Stimulated activated naive CD8-positive, alpha-beta T cell treated with anti-CD3 and anti-CD28 coated beads, Interleukin-15, amount 100 ng/mL, for 72 hours (primary cell): ENCODE measurements at regions not wholly inside any gene's neighbourhood (a gene's known extent, or its start where the extent isn't known, plus 50 kb on each side); places are given as distances from the start of the nearest gene placed in this dataset.
A peak's percentile ranks its signal among the peaks of the same experiment; 100 is the strongest.
"Not testable (repeated sequence)": the region's sequence is repeated elsewhere in the genome, so short reads cannot be mapped to it uniquely, and the experiment has no call there.

Experiments used
- ATAC-seq: fragments of 150-1000 bp; cut with Tn5 transposase; 2 replicates; pipeline ENCODE4 v1.10.0; 2021; ENCODE audit warnings: mild to moderate bottlenecking, moderate library complexity
- DNase-seq, 2 donors: peaks; one replicate each; pipeline ENCODE4 v3.0.0; 2021 to 2022
- H3K27ac Mint-ChIP-seq, 2 donors: one replicate each; pipeline ENCODE4 v1.8.0; 2022; ENCODE audit warnings: mild to moderate bottlenecking in 2 of 2, mixed read lengths in 2 of 2, moderate library complexity in 2 of 2
- H3K27me3 Mint-ChIP-seq: one replicate; pipeline ENCODE4 v1.8.0; 2022; ENCODE audit warnings: mixed read lengths
- H3K4me1 Mint-ChIP-seq: one replicate; pipeline ENCODE4 v1.8.0; 2022; ENCODE audit warnings: mild to moderate bottlenecking, mixed read lengths
- H3K4me3 Mint-ChIP-seq, 2 donors: one replicate each; pipeline ENCODE4 v1.8.0; 2022; ENCODE audit warnings: mild to moderate bottlenecking in 2 of 2, mixed read lengths in 2 of 2, moderate library complexity in 1 of 2
- H3K9me3 Mint-ChIP-seq, 2 donors: one replicate each; pipeline ENCODE4 v1.8.0; 2022; ENCODE audit warnings: mixed read lengths in 2 of 2

GRCh38 chr13:76307142-76307541 is 579.1 kb downstream of the KCTD12 start:
- Mint-ChIP-seq H3K27ac (no peak overlapping the region), H3K4me1 (no peaks in the 10 kb centered on the region), H3K4me3 (no peak overlapping the region), H3K27me3 (no peaks in the 10 kb centered on the region), H3K9me3 (no peaks in the 10 kb centered on the region)
- ATAC-seq: no peak
- no peak for DNase-seq

- Mint-ChIP-seq H3K4me1 (no peaks in the 10 kb centered on the region), H3K9me3 (no peaks in the 10 kb centered on the region), H3K27ac (no peak overlapping the region), H3K4me3 (no peak overlapping the region), H3K27me3 (no peaks in the 10 kb centered on the region)
- no peak for DNase-seq
- ATAC-seq: peak; percentile 26
Measured at GRCh38 chr13:76300688-76301087, 585.5 kb downstream of the KCTD12 start.

- no peaks in the 10 kb centered on the region for H3K4me1 Mint-ChIP-seq
- H3K27ac Mint-ChIP-seq: no peak overlapping the region
- DNase-seq (no peak), ATAC-seq (no peak)
- H3K27me3 Mint-ChIP-seq: no peaks in the 10 kb centered on the region
- H3K9me3 Mint-ChIP-seq: no peaks in the 10 kb centered on the region
- H3K4me3 Mint-ChIP-seq: no peak overlapping the region
Measured at GRCh38 chr13:76297331-76297730, 588.9 kb downstream of the KCTD12 start.

- ATAC-seq (no peak), DNase-seq (no peak)
- Mint-ChIP-seq H3K4me3 (no peak overlapping the region), H3K27ac (peak overlapping the region in 1 of 2 donors; percentile 19), H3K4me1 (no peaks in the 10 kb centered on the region), H3K9me3 (no peaks in the 10 kb centered on the region), H3K27me3 (no peaks in the 10 kb centered on the region)
Measured at GRCh38 chr13:76296751-76297150, 589.5 kb downstream of the KCTD12 start.

GRCh38 chr13:76295020-76295419 is 591.2 kb downstream of the KCTD12 start:
- H3K4me3 Mint-ChIP-seq, H3K27ac Mint-ChIP-seq, H3K9me3 Mint-ChIP-seq, DNase-seq, H3K4me1 Mint-ChIP-seq, ATAC-seq, H3K27me3 Mint-ChIP-seq: not testable (repeated sequence)

GRCh38 chr13:76293751-76294150 is 592.5 kb downstream of the KCTD12 start:
- no peak for DNase-seq
- no peaks in the 10 kb centered on the region for H3K9me3 Mint-ChIP-seq
- H3K4me3 Mint-ChIP-seq: no peak overlapping the region
- ATAC-seq: no peak
- H3K27ac Mint-ChIP-seq: no peak overlapping the region
- no peaks in the 10 kb centered on the region for H3K4me1 Mint-ChIP-seq
- H3K27me3 Mint-ChIP-seq: no peaks in the 10 kb centered on the region

- Mint-ChIP-seq H3K4me1 (no peaks in the 10 kb centered on the region), H3K4me3 (no peak overlapping the region), H3K27me3 (no peaks in the 10 kb centered on the region), H3K9me3 (no peaks in the 10 kb centered on the region), H3K27ac (no peak overlapping the region)
- DNase-seq (no peak), ATAC-seq (no peak)
Measured at GRCh38 chr13:76293346-76293745, 592.9 kb downstream of the KCTD12 start.

- Mint-ChIP-seq H3K4me1 (no peaks in the 10 kb centered on the region), H3K27me3 (no peaks in the 10 kb centered on the region), H3K27ac (no peak overlapping the region), H3K9me3 (no peaks in the 10 kb centered on the region), H3K4me3 (no peak overlapping the region)
- ATAC-seq (no peak), DNase-seq (no peak)
Measured at GRCh38 chr13:76292726-76293125, 593.5 kb downstream of the KCTD12 start.

- no peaks in the 10 kb centered on the region for H3K4me1 Mint-ChIP-seq
- no peaks in the 10 kb centered on the region for H3K27me3 Mint-ChIP-seq
- no peak for DNase-seq
- H3K4me3 Mint-ChIP-seq: no peak overlapping the region
- H3K9me3 Mint-ChIP-seq: no peaks in the 10 kb centered on the region
- ATAC-seq: no peak
- H3K27ac Mint-ChIP-seq: no peak overlapping the region
Measured at GRCh38 chr13:76292031-76292430, 594.2 kb downstream of the KCTD12 start.

GRCh38 chr13:76289558-76289957 is 596.6 kb downstream of the KCTD12 start:
- no peaks in the 10 kb centered on the region for H3K4me1 Mint-ChIP-seq
- H3K4me3 Mint-ChIP-seq: no peak overlapping the region
- DNase-seq: no peak
- no peaks in the 10 kb centered on the region for H3K9me3 Mint-ChIP-seq
- H3K27ac Mint-ChIP-seq: no peak overlapping the region
- no peaks in the 10 kb centered on the region for H3K27me3 Mint-ChIP-seq
- no peak for ATAC-seq

GRCh38 chr13:76286178-76286577 is 600.0 kb downstream of the KCTD12 start:
- H3K4me3 Mint-ChIP-seq: no peak overlapping the region

GRCh38 chr13:76285463-76285862 is 600.7 kb downstream of the KCTD12 start:
- no peak for ATAC-seq
- Mint-ChIP-seq H3K27ac (no peak overlapping the region), H3K4me3 (no peak overlapping the region), H3K27me3 (no peaks in the 10 kb centered on the region), H3K9me3 (no peaks in the 10 kb centered on the region), H3K4me1 (no peaks in the 10 kb centered on the region)
- DNase-seq: no peak

More at GRCh38 chr13:76286178-76286577, 600.0 kb downstream of the KCTD12 start:
- no peaks in the 10 kb centered on the region for H3K4me1 Mint-ChIP-seq
- H3K27ac Mint-ChIP-seq: no peak overlapping the region
- no peak for DNase-seq
- no peaks in the 10 kb centered on the region for H3K9me3 Mint-ChIP-seq
- H3K27me3 Mint-ChIP-seq: no peaks in the 10 kb centered on the region
- ATAC-seq: no peak

- H3K27me3 Mint-ChIP-seq, H3K27ac Mint-ChIP-seq, H3K4me1 Mint-ChIP-seq, ATAC-seq, H3K4me3 Mint-ChIP-seq, H3K9me3 Mint-ChIP-seq, DNase-seq: not testable (repeated sequence)
Measured at GRCh38 chr13:76279766-76280165, 606.4 kb downstream of the KCTD12 start.

GRCh38 chr13:76271728-76272232 is 614.4 kb downstream of the KCTD12 start:
- no peak for ATAC-seq
- H3K4me3 Mint-ChIP-seq: no peak overlapping the region

GRCh38 chr13:76268307-76268706 is 617.9 kb downstream of the KCTD12 start:
- not testable (repeated sequence) for H3K27ac Mint-ChIP-seq, ATAC-seq, DNase-seq, H3K4me1 Mint-ChIP-seq, H3K4me3 Mint-ChIP-seq, H3K27me3 Mint-ChIP-seq
- H3K9me3 Mint-ChIP-seq: peaks cover 0 to 20% of the 10 kb centered on the region in 2 donors

More at GRCh38 chr13:76271728-76272232, 614.4 kb downstream of the KCTD12 start:
- DNase-seq: no peak
- H3K4me1 Mint-ChIP-seq: no peaks in the 10 kb centered on the region
- no peaks in the 10 kb centered on the region for H3K27me3 Mint-ChIP-seq
- H3K27ac Mint-ChIP-seq: no peak overlapping the region
- H3K9me3 Mint-ChIP-seq: peaks cover 0 to 20% of the 10 kb centered on the region in 2 donors

GRCh38 chr13:76267216-76267615 is 619.0 kb downstream of the KCTD12 start:
- no peak overlapping the region for H3K27ac Mint-ChIP-seq
- no peaks in the 10 kb centered on the region for H3K4me1 Mint-ChIP-seq
- ATAC-seq (no peak), DNase-seq (no peak)
- no peak overlapping the region for H3K4me3 Mint-ChIP-seq
- H3K27me3 Mint-ChIP-seq: no peaks in the 10 kb centered on the region
- H3K9me3 Mint-ChIP-seq: peaks cover 0 to 10% of the 10 kb centered on the region in 2 donors

- Mint-ChIP-seq H3K27me3 (no peaks in the 10 kb centered on the region), H3K27ac (no peak overlapping the region), H3K4me3 (no peak overlapping the region), H3K4me1 (no peaks in the 10 kb centered on the region), H3K9me3 (peaks cover 0 to 3% of the 10 kb centered on the region in 2 donors)
- no peak for DNase-seq
- no peak for ATAC-seq
Measured at GRCh38 chr13:76266561-76266960, 619.6 kb downstream of the KCTD12 start.
